Activated CD4-positive, alpha-beta memory T cell treated with anti-CD3 and anti-CD28 coated beads for 36 hours (primary cell): ENCODE measurements at regions not wholly inside any gene's neighbourhood (a gene's known extent, or its start where the extent isn't known, plus 50 kb on each side); places are given as distances from the start of the nearest gene placed in this dataset.

Experiments
- CTCF ChIA-PET: fragments of 350-600 bp; sonication (Branson Sonifier 250); formaldehyde crosslinking; loops from one replicate; lab custom pipeline; 2021; ENCODE audit warnings: antibody characterized with exemption, inconsistent platforms; lab: Charles Lee
- POLR2A ChIA-PET: fragments of 350-600 bp; sonication (Branson Sonifier 250); formaldehyde crosslinking; loops from one replicate; lab custom pipeline; 2021; ENCODE audit warnings: antibody characterized with exemption; lab: Charles Lee
- DNase-seq: peaks from one replicate; pipeline ENCODE4 v3.0.0-alpha.2; 2020
- H3K27ac Mint-ChIP-seq: one replicate; pipeline ENCODE4 v1.8.0; 2021; ENCODE audit warnings: mixed read lengths
- H3K27me3 Mint-ChIP-seq: one replicate; pipeline ENCODE4 v1.8.0; 2021; ENCODE audit warnings: mixed read lengths
- H3K36me3 Mint-ChIP-seq: one replicate; pipeline ENCODE4 v1.8.0; 2021; ENCODE audit warnings: mixed read lengths
- H3K4me1 Mint-ChIP-seq: one replicate; pipeline ENCODE4 v1.8.0; 2021; ENCODE audit warnings: low read depth, mixed read lengths
- H3K4me3 Mint-ChIP-seq: one replicate; pipeline ENCODE4 v1.8.0; 2021; ENCODE audit warnings: mild to moderate bottlenecking, mixed read lengths
- H3K9me3 Mint-ChIP-seq: one replicate; pipeline ENCODE4 v1.8.0; 2021; ENCODE audit warnings: mixed read lengths
- intact Hi-C: fragments of 100-400 bp; cut with micrococcal nuclease; formaldehyde crosslinking; loops from one replicate; pipeline ENCODE4 v1.15.1; 2023

GRCh38 chr11:121890377-121890776 lies 225.6 kb downstream of the BLID start:
- no peaks in the 10 kb centered on the region for H3K4me1 Mint-ChIP-seq

DNA sequence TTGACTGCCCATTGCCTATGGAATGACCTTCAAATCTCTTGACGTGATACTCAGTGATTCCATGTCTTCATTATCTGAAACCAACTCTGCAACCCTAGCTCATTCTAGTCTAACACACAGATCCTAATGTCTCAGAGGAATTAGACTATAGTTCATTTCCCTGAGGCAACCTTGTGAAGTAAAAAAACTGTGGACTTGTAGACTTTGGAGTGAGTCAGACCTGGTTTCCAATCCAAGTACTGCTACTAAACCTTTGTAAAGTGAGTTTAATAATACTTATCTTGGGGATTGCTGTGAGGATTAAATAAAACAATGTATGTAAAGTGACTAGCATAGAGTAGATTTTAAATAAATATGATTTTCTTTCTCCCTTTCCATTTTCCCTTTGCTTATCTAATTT lies 226.1 kb downstream of the BLID start:
- intact Hi-C loops = no loop called here
- no peaks in the 10 kb centered on the region for H3K4me1 Mint-ChIP-seq
- no peak overlapping the region for H3K4me3 Mint-ChIP-seq
- POLR2A ChIA-PET = no interaction called here
- CTCF ChIA-PET = no interaction called here
- H3K27me3 Mint-ChIP-seq = no peaks in the 10 kb centered on the region
- H3K36me3 Mint-ChIP-seq = no peaks in the 10 kb centered on the region
- no peak for DNase-seq
- H3K27ac Mint-ChIP-seq = no peak overlapping the region
- H3K9me3 Mint-ChIP-seq = no peaks in the 10 kb centered on the region

More at GRCh38 chr11:121890377-121890776, 225.6 kb downstream of the BLID start:
- POLR2A ChIA-PET = no interaction called here
- no peak overlapping the region for H3K27ac Mint-ChIP-seq
- intact Hi-C loops = no loop called here
- H3K4me3 Mint-ChIP-seq = no peak overlapping the region
- no peak for DNase-seq
- no peaks in the 10 kb centered on the region for H3K9me3 Mint-ChIP-seq
- no peaks in the 10 kb centered on the region for H3K36me3 Mint-ChIP-seq
- no peaks in the 10 kb centered on the region for H3K27me3 Mint-ChIP-seq
- CTCF ChIA-PET = no interaction called here

DNA sequence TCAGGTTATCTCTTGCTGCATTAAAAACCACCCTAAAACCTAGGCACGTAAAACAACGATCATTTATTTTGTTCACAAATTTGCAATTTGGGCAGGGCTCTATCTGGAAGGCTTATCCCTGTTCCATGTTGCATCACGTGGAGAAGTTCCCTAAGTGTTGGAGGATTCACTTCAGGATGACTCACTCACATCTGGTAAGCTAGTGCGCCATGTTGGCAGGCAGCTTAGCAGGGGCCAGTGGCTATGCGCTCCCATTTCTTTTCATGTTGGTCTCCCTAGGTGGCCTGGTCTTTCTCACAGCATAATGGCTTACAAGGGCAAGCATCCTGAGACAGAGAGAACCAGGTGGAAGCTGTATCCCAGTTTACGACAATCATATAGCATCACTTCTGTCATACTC lies 226.8 kb downstream of the BLID start:
- CTCF ChIA-PET = no interaction called here
- DNase-seq = no peak
- H3K9me3 Mint-ChIP-seq = no peaks in the 10 kb centered on the region
- intact Hi-C loops = no loop called here
- H3K4me1 Mint-ChIP-seq = no peaks in the 10 kb centered on the region
- no peak overlapping the region for H3K27ac Mint-ChIP-seq
- POLR2A ChIA-PET = no interaction called here
- no peaks in the 10 kb centered on the region for H3K36me3 Mint-ChIP-seq
- no peaks in the 10 kb centered on the region for H3K27me3 Mint-ChIP-seq
- H3K4me3 Mint-ChIP-seq = no peak overlapping the region

DNA sequence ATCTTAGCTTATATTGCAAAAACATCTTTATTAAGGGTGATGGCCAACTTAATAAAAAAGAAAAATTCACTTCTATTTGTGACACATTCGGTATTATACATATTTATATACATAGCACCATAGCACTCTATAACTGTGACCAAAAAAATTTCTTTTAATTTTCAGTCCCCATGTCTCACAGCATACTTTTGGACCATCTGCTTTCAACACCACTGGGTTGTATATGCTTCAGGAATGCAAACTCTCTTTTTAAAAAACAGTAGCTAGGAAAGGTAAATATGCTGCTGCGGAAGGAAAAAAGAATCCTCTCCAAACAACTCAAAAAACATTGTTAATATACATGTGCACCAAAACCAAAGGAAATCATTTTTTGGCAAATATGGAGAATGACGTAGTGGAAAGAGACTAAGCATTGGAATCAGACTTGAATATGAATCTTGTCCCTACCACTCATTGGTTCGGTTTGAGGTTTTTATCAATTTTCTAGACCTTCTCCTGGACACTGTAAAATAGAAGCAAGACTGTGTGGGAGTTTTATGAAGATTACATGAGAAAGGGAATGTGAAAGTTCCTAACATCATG lies 227.9 kb downstream of the BLID start:
- ChIA-PET CTCF (no interaction called here), POLR2A (no interaction called here)
- intact Hi-C loops = no loop called here
- no peak for DNase-seq
- no peaks in the 10 kb centered on the region for H3K9me3 Mint-ChIP-seq
- no peaks in the 10 kb centered on the region for H3K4me1 Mint-ChIP-seq
- no peaks in the 10 kb centered on the region for H3K36me3 Mint-ChIP-seq
- no peak overlapping the region for H3K27ac Mint-ChIP-seq
- H3K4me3 Mint-ChIP-seq = no peak overlapping the region
- H3K27me3 Mint-ChIP-seq = no peaks in the 10 kb centered on the region

DNA sequence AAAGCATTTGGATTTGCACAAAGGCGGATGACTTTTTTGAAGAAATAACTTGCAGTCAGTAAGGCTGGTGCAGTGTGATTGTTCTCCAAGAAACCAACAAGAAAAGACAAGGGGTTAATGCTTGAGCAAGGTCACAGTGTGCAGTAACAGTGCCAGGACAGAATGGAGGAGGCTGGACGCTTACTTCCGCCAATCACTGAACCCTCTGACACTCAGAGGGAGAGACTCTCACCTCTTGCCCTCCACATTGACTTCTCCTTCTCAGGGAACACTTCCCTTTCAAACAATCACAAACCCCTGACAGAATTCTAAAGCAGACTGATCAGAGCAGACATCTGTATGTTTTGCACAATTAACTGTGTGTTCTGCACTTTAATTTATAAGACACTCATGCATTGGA lies 228.4 kb downstream of the BLID start:
- ChIA-PET CTCF (no interaction called here), POLR2A (no interaction called here)
- Mint-ChIP-seq H3K27ac (no peak overlapping the region), H3K36me3 (no peaks in the 10 kb centered on the region), H3K4me1 (no peaks in the 10 kb centered on the region), H3K4me3 (no peak overlapping the region), H3K9me3 (no peaks in the 10 kb centered on the region), H3K27me3 (no peaks in the 10 kb centered on the region)
- intact Hi-C loops = no loop called here
- no peak for DNase-seq

GRCh38 chr11:121886996-121887395 lies 229.0 kb downstream of the BLID start:
- intact Hi-C loops = no loop called here
- ChIA-PET CTCF (no interaction called here), POLR2A (no interaction called here)
- Mint-ChIP-seq H3K27ac (no peak overlapping the region), H3K9me3 (no peaks in the 10 kb centered on the region), H3K4me1 (no peaks in the 10 kb centered on the region), H3K36me3 (no peaks in the 10 kb centered on the region), H3K27me3 (no peaks in the 10 kb centered on the region), H3K4me3 (no peak overlapping the region)
- DNase-seq = no peak

DNA sequence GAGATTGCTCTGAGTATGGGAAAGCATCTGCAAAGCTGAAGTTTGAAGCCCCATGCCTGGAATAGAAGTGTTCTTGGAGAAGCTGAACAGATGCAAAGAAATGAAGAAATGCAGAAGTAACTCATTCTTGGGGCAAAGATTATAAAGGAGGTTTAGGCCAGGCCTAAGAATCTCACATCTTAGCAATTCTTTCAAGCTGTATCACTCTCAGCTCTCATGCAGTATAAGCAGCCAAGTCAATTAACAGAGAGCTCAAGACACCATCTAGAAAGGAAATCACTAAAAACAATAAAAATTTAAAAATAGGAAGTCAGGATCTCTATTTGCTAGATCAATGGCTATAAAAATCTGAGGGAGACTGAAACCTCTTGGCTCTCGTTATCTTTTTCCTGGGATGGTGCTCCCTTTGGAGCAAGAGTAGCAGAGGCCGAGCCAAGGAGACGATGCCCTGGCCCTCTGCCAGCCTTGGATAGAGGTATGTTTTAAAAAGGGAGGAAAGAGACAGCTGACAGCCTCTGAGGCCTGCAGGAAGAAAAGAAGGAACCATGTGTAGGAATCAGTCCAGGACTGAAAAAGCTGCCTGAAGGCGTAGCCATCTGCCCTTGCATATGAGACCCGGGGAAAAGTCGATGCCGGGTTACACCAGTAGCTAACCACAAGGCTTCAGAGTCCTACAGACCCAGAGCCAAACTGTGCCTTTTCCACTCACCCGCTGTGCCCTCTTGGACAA lies 229.8 kb downstream of the BLID start:
- CTCF ChIA-PET = no interaction called here
- no peak for DNase-seq
- Mint-ChIP-seq H3K9me3 (no peaks in the 10 kb centered on the region), H3K27me3 (no peaks in the 10 kb centered on the region), H3K4me1 (no peaks in the 10 kb centered on the region), H3K36me3 (no peaks in the 10 kb centered on the region), H3K27ac (no peak overlapping the region), H3K4me3 (no peak overlapping the region)
- intact Hi-C loops = no loop called here
- POLR2A ChIA-PET = no interaction called here

- H3K9me3 Mint-ChIP-seq = no peaks in the 10 kb centered on the region
- no peaks in the 10 kb centered on the region for H3K27me3 Mint-ChIP-seq
- no peaks in the 10 kb centered on the region for H3K4me1 Mint-ChIP-seq
- no peak overlapping the region for H3K4me3 Mint-ChIP-seq
- DNase-seq = no peak
- intact Hi-C loops = no loop called here
- ChIA-PET CTCF (no interaction called here), POLR2A (interaction anchor here (0.6 kb wide), 1 partner anchor 640 kb away, joined by 3 read pairs; no protein-coding TSS in a partner anchor)
- H3K36me3 Mint-ChIP-seq = no peaks in the 10 kb centered on the region
- H3K27ac Mint-ChIP-seq = no peak overlapping the region
These were observed 231.4 kb downstream of the BLID start for GRCh38 chr11:121884626-121885025.

DNA sequence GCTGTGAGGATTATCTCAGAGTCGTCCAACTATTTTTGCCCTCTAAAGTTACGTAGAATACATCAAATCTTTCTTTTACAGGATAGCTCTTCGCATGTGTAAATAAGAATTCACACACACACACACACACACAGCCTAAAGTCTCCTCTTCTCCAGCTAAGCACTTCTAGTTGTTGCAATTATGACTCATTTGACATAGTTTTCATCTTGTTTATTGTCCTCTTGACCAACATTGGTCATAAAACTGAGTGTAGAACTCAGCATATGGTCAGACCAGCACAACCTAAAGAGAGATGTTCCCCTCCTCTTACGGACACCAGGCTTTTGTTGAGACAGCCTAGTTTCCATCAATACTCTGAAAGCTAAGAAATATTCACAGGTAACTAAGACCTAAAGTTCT lies 234.2 kb downstream of the BLID start:
- POLR2A ChIA-PET = no interaction called here
- H3K27ac Mint-ChIP-seq = no peak overlapping the region
- intact Hi-C loops = no loop called here
- no peaks in the 10 kb centered on the region for H3K27me3 Mint-ChIP-seq
- CTCF ChIA-PET = no interaction called here
- DNase-seq = no peak
- no peaks in the 10 kb centered on the region for H3K36me3 Mint-ChIP-seq
- H3K4me1 Mint-ChIP-seq = no peaks in the 10 kb centered on the region
- H3K9me3 Mint-ChIP-seq = no peaks in the 10 kb centered on the region
- H3K4me3 Mint-ChIP-seq = no peak overlapping the region

DNA sequence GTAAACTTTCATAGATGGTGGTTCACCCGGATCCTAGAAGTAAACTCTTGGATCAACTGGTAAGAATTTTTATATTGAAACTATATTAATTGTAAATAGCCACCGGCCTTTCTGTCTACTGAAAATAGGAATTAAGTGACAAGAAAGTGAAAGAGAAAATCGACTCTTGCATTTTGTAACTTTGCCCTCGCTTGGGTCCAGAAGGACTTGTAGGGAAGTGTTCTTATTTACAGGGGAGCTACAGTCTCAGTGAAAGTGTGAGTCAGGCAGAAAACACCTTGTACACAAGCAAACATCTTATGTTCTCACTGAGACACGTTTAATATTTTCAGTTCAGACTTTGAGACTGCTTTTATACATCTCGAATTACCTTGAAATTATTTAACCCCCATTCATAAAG lies 238.9 kb downstream of the BLID start:
- intact Hi-C loops = no loop called here
- H3K9me3 Mint-ChIP-seq = no peaks in the 10 kb centered on the region
- no peak overlapping the region for H3K27ac Mint-ChIP-seq
- H3K4me3 Mint-ChIP-seq = no peak overlapping the region
- ChIA-PET POLR2A (no interaction called here), CTCF (no interaction called here)
- DNase-seq = no peak
- H3K27me3 Mint-ChIP-seq = no peaks in the 10 kb centered on the region
- H3K4me1 Mint-ChIP-seq = no peaks in the 10 kb centered on the region
- no peaks in the 10 kb centered on the region for H3K36me3 Mint-ChIP-seq

DNA sequence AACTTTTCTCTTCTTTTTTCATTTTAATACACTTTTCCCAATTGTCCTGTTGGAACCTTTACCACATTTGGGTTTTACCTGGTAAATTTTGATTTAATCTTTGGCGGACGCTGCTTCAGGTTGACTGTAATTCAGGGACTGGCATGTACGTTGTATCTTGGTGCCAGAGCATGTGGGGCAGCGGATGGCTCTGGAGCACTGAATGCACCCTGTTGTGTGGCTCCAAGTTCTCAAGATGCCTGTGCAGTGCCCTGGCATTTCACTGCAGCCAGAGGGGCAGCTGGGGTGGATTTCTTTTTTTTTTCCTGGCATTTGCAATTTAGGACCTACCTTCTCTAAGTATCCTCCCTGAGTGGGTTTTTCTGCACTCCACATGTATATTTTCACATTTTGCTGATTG lies 242.2 kb downstream of the BLID start:
- H3K27ac Mint-ChIP-seq = no peak overlapping the region
- DNase-seq = no peak
- H3K4me1 Mint-ChIP-seq = no peaks in the 10 kb centered on the region
- no peaks in the 10 kb centered on the region for H3K36me3 Mint-ChIP-seq
- ChIA-PET CTCF (no interaction called here), POLR2A (interaction anchor here (0.6 kb wide), 1 partner anchor 64 kb away, joined by 3 read pairs; no protein-coding TSS in a partner anchor)
- H3K27me3 Mint-ChIP-seq = no peaks in the 10 kb centered on the region
- H3K4me3 Mint-ChIP-seq = no peak overlapping the region
- no peaks in the 10 kb centered on the region for H3K9me3 Mint-ChIP-seq
- intact Hi-C loops = no loop called here

DNA sequence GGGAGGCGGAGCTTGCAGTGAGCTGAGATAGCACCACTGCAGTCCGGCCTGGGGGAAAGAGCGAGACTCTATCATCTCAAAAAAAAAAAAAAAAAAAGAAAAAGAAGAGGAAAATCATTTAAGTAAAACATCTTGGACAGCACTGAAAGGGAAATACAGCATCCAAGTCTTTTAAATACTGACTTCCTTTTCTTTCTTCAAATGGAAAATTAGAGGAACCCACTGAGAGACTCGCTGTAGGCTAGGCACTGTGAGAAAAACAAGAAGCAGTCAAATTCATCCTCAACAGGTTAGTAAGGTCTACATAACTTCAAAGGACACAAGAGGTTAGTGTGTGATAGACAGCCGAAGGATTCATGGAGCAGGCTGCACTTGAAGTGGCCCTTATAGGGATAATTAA lies 243.7 kb downstream of the BLID start:
- ChIA-PET CTCF (no interaction called here), POLR2A (no interaction called here)
- no peak overlapping the region for H3K4me3 Mint-ChIP-seq
- no peak for DNase-seq
- H3K4me1 Mint-ChIP-seq = no peaks in the 10 kb centered on the region
- intact Hi-C loops = no loop called here
- no peaks in the 10 kb centered on the region for H3K9me3 Mint-ChIP-seq
- H3K27me3 Mint-ChIP-seq = no peaks in the 10 kb centered on the region
- no peak overlapping the region for H3K27ac Mint-ChIP-seq
- H3K36me3 Mint-ChIP-seq = no peaks in the 10 kb centered on the region
